ENCODE measurements at regions not wholly inside any gene's neighbourhood (a gene's known extent, or its start where the extent isn't known, plus 50 kb on each side); places are given as distances from the start of the nearest gene placed in this dataset.

DNA sequence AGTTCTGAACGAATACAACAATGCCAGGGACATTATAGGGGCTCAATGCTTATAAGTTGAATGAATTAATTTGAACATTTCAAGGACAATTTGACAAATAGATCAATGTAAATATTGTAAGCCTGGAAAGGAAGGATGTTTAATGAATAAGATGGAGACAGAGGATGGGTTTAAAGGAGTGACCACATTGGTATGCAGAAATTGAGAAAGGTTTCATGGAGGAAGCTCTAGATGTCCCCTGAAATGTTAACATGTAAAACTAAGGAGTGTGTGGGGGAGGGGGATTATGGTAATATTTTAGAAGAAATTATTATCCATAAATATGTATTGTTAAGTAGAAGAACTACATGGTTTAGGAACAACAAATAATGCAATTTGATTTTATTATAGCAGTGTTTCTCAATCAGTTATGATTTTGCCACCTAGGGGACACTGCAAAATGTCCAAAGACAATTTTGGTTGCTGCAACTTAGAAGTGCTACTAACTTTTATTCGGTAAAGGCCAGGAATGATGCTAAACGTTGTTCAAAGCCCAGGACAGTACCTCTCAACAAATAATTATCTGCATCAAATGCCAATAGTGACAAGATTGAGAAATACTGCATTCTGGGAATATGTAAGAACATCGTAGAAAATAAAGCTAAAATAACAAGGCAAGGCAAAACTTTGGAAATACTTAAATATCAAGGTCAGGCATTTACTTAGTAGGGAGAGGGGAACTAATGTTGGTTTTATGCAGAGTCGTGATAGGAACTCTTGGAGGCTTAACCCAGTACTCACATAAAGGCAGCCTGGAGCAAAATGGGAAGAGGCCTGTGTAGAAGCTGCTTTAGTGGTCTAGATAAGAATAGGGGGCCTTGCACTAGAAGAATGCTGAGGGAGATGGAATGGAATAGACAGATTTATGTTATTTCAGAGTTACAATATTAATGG, 686.9 kb upstream of the CITED2 start:
- no peak for DNase-seq
- Mint-ChIP-seq H3K4me1 (ENCODE audit: low read depth, unreplicated experiment) (peaks cover 7% of the 10 kb centered on the region), H3K4me3 (ENCODE audit: unreplicated experiment) (no peak overlapping the region), H3K36me3 (ENCODE audit: unreplicated experiment) (no peaks in the 10 kb centered on the region), H3K9me3 (ENCODE audit: unreplicated experiment) (no peaks in the 10 kb centered on the region), H3K27me3 (ENCODE audit: unreplicated experiment) (no peaks in the 10 kb centered on the region), H3K27ac (ENCODE audit: unreplicated experiment) (no peak overlapping the region)
- TF ChIP-seq, protein P1, sequence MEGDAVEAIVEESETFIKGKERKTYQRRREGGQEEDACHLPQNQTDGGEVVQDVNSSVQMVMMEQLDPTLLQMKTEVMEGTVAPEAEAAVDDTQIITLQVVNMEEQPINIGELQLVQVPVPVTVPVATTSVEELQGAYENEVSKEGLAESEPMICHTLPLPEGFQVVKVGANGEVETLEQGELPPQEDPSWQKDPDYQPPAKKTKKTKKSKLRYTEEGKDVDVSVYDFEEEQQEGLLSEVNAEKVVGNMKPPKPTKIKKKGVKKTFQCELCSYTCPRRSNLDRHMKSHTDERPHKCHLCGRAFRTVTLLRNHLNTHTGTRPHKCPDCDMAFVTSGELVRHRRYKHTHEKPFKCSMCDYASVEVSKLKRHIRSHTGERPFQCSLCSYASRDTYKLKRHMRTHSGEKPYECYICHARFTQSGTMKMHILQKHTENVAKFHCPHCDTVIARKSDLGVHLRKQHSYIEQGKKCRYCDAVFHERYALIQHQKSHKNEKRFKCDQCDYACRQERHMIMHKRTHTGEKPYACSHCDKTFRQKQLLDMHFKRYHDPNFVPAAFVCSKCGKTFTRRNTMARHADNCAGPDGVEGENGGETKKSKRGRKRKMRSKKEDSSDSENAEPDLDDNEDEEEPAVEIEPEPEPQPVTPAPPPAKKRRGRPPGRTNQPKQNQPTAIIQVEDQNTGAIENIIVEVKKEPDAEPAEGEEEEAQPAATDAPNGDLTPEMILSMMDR (IDR thresholded peaks at IDR 0.05; ENCODE audit: partially characterized antibody, unreplicated experiment), result no peak

DNA sequence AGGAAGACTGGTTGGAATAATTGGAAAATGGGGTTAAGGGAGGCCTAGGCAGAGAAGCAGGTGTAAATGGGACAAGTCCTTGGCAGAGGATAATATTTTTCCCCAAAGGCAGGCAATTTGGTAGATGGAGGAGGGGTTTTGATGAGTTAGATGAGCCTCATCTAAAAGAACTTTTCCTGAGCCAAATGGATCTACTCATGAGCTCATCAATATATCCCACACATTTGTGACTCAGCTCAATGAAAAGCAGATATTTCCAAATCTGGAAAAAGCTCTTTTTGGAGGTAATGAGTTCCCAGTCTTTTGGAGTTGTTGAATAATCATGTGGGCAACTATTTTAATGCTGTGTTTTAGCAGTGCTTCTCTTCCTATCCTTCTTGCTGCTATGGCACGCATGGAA, 685.5 kb upstream of the CITED2 start:
- TF ChIP-seq, protein P1 (IDR thresholded peaks at IDR 0.05; ENCODE audit: partially characterized antibody, unreplicated experiment), result no peak
- H3K36me3 Mint-ChIP-seq (ENCODE audit: unreplicated experiment), result no peaks in the 10 kb centered on the region
- H3K9me3 Mint-ChIP-seq (ENCODE audit: unreplicated experiment), result no peaks in the 10 kb centered on the region
- H3K27ac Mint-ChIP-seq (ENCODE audit: unreplicated experiment), result no peak overlapping the region
- H3K4me3 Mint-ChIP-seq (ENCODE audit: unreplicated experiment), result no peak overlapping the region
- DNase-seq, result no peak
- no peaks in the 10 kb centered on the region for H3K27me3 Mint-ChIP-seq (ENCODE audit: unreplicated experiment)
- peaks cover 7% of the 10 kb centered on the region for H3K4me1 Mint-ChIP-seq (ENCODE audit: low read depth, unreplicated experiment)

DNA sequence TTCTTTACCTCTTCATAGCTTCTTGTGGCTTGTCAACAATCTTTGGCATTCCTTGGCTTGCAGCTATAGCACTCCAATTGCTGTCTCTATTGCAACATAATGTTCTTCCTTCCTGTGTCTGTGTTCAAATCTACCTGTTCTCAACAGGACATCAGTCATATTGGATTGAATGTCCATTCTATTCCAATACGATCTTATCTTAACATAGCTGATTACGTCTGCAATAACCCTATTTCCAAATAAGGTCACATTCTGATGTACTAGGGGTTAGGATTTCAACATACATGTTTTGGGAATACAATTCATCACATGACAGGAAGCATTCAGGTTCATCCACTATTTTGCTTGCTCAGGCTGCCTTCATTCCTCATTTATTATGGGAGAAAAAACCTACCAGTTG, 684.4 kb upstream of the CITED2 start:
- Mint-ChIP-seq H3K9me3 (ENCODE audit: unreplicated experiment) (no peaks in the 10 kb centered on the region), H3K36me3 (ENCODE audit: unreplicated experiment) (no peaks in the 10 kb centered on the region), H3K4me1 (ENCODE audit: low read depth, unreplicated experiment) (peaks cover 7% of the 10 kb centered on the region), H3K27ac (ENCODE audit: unreplicated experiment) (no peak overlapping the region), H3K27me3 (ENCODE audit: unreplicated experiment) (no peaks in the 10 kb centered on the region), H3K4me3 (ENCODE audit: unreplicated experiment) (no peak overlapping the region)
- TF ChIP-seq, protein P1 (IDR thresholded peaks at IDR 0.05; ENCODE audit: partially characterized antibody, unreplicated experiment), result no peak
- no peak for DNase-seq

DNA sequence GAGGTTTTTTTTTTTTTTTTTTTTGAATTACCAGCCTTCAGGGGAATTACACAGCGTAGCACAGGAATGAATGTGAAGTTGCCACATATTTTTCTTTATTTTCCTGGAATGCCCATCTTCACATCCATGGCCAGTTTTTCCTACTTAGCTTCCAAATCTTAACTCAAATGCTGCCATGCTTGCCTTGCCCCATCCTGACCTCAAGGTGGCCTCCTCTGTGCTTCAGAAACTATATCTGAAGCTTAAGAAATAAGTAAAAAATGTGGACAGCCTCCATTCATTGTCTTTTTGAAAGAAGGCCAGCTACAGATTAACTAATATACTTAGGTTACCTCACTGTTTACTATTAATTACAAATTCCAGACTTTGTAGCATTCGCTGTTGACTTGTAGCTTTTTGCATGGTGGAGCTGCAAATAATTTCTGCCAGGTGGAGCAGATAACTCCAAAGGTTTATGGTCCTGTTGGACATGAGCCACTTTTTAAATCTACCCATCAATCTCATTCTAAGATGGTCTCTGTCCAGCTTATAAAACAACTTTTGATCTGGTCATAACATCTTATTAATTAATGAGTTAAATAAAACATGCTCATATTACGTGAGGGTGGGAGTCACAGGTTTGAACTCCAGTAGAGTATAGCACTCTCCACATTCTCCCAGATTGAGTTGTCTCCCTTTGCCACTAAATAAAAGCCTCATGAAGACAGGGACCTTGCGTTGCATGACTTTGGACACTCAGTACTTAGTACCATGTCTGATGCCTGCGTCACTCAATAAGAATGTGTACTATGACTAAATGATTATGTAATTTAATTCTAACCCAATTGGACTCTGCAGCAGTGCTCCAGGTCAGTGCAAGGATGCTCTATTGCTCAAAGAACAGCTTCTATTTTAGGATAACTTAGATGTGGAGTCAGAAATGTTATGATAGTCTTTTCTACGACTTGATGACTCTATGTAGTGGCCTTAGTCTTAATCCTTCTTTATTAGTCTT, 678.6 kb upstream of the CITED2 start:
- H3K4me3 Mint-ChIP-seq (ENCODE audit: unreplicated experiment), result no peak overlapping the region

More for the DNA sequence above, 678.6 kb upstream of the CITED2 start:
- H3K4me1 Mint-ChIP-seq (ENCODE audit: low read depth, unreplicated experiment), result peaks cover 34% of the 10 kb centered on the region
- H3K27me3 Mint-ChIP-seq (ENCODE audit: unreplicated experiment), result peaks cover 2% of the 10 kb centered on the region
- peak overlapping the region; percentile 95 for H3K27ac Mint-ChIP-seq (ENCODE audit: unreplicated experiment)
- DNase-seq, result no peak
- no peaks in the 10 kb centered on the region for H3K9me3 Mint-ChIP-seq (ENCODE audit: unreplicated experiment)
- TF ChIP-seq, protein P1 (IDR thresholded peaks at IDR 0.05; ENCODE audit: partially characterized antibody, unreplicated experiment), result peak; percentile 50
- no peaks in the 10 kb centered on the region for H3K36me3 Mint-ChIP-seq (ENCODE audit: unreplicated experiment)

Measured in glutamatergic neuron (in vitro differentiated cells).